ENCODE measurements at regions not wholly inside any gene's neighbourhood (a gene's known extent, or its start where the extent isn't known, plus 50 kb on each side); places are given as distances from the start of the nearest gene placed in this dataset.
"Not testable (repeated sequence)": the region's sequence is repeated elsewhere in the genome, so short reads cannot be mapped to it uniquely, and the experiment has no call there.

DNA sequence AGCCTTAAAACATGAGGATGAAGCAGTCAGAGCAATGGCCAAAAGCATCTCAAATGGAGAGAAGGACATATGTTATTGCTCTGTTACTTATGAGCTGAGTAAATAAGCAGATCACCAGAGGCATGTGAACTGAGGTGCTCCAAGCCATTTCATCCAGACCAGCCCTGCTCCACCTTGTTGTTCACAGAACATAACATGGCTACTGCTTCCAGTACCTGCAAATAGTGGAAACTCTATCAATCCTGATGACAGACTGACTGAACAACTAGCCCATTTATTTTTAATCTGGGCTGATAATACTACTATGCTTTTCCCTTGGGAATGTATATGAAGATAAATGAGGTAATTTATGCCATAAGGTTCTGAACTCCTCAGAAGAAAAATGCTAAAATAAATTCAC lies 1164.7 kb downstream of the FAM181B start:
- TF ChIP-seq, protein P1, sequence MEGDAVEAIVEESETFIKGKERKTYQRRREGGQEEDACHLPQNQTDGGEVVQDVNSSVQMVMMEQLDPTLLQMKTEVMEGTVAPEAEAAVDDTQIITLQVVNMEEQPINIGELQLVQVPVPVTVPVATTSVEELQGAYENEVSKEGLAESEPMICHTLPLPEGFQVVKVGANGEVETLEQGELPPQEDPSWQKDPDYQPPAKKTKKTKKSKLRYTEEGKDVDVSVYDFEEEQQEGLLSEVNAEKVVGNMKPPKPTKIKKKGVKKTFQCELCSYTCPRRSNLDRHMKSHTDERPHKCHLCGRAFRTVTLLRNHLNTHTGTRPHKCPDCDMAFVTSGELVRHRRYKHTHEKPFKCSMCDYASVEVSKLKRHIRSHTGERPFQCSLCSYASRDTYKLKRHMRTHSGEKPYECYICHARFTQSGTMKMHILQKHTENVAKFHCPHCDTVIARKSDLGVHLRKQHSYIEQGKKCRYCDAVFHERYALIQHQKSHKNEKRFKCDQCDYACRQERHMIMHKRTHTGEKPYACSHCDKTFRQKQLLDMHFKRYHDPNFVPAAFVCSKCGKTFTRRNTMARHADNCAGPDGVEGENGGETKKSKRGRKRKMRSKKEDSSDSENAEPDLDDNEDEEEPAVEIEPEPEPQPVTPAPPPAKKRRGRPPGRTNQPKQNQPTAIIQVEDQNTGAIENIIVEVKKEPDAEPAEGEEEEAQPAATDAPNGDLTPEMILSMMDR (IDR thresholded peaks at IDR 0.05; ENCODE audit: insufficient read depth, low read depth, low read length) = no peak
- ChIA-PET CTCF (no interaction called here), POLR2A (no interaction called here)
- H3K4me3 ChIP-seq (ENCODE audit: low read depth, low read length) = no peak overlapping the region
- no peak for DNase-seq (ENCODE audit: low read depth)
- H3K36me3 ChIP-seq (ENCODE audit: control insufficient read depth, insufficient read depth, low read length) = no peaks in the 10 kb centered on the region
- H3K27me3 ChIP-seq (ENCODE audit: control insufficient read depth, insufficient read depth, low read length) = no peaks in the 10 kb centered on the region

DNA sequence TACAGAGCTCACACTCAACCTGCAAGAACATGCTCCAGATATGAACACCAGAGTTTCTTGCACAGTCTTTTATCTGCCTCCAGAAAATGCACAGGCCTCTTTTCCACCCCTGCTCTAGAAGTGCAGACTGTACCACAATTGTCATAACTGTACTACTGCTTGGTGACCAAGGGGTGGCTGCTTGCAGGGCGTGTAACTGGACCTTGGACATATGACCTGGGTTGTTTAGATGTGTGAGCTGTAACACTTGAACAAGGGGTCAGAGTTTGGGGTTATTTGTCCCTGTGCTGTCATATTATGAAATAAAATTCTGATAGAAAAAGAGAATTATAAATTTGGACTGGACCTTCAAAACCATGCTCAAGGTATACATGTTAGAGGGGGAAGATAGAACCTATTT lies 1185.5 kb downstream of the FAM181B start:
- H3K36me3 ChIP-seq (ENCODE audit: control insufficient read depth, insufficient read depth, low read length) = no peaks in the 10 kb centered on the region
- POLR2A ChIA-PET = no interaction called here
- CTCF ChIA-PET = no interaction called here
- DNase-seq (ENCODE audit: low read depth) = no peak
- H3K4me3 ChIP-seq (ENCODE audit: low read depth, low read length) = no peak overlapping the region
- H3K27me3 ChIP-seq (ENCODE audit: control insufficient read depth, insufficient read depth, low read length) = no peaks in the 10 kb centered on the region
- TF ChIP-seq, protein P1 (IDR thresholded peaks at IDR 0.05; ENCODE audit: insufficient read depth, low read depth, low read length) = no peak

DNA sequence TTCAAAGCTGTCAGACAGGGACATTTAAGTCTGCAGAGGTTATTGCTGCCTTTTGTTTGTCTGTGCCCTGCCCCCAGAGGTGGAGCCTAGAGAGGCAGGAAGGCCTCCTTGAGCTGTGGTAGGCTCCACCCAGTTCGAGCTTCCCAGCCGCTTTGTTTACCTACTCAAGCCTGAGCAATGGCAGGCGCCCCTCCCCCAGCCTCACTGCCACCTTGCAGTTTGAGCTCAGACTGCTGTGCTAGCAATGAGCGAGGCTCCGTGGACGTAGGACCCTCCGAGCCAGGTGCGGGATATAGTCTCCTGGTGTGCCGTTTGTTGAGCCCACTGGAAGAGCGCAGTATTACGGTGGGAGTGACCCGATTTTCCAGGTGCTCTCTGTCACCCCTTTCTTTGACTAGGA lies 1193.9 kb downstream of the FAM181B start:
- H3K36me3 ChIP-seq (ENCODE audit: control insufficient read depth, insufficient read depth, low read length); DNase-seq (ENCODE audit: low read depth); H3K4me3 ChIP-seq (ENCODE audit: low read depth, low read length); CTCF ChIA-PET; H3K27me3 ChIP-seq (ENCODE audit: control insufficient read depth, insufficient read depth, low read length); POLR2A ChIA-PET: not testable (repeated sequence)

DNA sequence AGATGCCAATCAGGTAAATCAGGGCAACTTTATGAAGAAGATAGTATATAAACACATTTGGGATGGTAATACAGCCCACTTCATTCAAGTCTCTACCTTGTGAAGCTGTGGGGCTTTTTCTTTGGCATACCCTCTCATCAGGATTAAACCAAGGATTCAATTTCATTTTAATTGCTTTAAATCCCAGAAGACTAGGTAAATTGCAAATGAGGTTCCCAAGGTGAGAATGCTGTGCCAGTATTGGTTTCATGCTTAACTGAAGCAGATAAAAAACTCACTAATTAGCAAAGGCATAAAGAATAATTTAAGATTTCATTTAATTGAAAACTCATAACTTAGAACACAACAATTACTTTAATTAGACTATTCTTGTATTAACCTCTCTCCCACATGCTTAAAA lies 1218.1 kb downstream of the FAM181B start:
- TF ChIP-seq, protein P1 (IDR thresholded peaks at IDR 0.05; ENCODE audit: insufficient read depth, low read depth, low read length) = no peak
- no peaks in the 10 kb centered on the region for H3K27me3 ChIP-seq (ENCODE audit: control insufficient read depth, insufficient read depth, low read length)
- DNase-seq (ENCODE audit: low read depth) = no peak
- no peaks in the 10 kb centered on the region for H3K36me3 ChIP-seq (ENCODE audit: control insufficient read depth, insufficient read depth, low read length)
- H3K4me3 ChIP-seq (ENCODE audit: low read depth, low read length) = no peak overlapping the region
- ChIA-PET POLR2A (no interaction called here), CTCF (no interaction called here)

DNA sequence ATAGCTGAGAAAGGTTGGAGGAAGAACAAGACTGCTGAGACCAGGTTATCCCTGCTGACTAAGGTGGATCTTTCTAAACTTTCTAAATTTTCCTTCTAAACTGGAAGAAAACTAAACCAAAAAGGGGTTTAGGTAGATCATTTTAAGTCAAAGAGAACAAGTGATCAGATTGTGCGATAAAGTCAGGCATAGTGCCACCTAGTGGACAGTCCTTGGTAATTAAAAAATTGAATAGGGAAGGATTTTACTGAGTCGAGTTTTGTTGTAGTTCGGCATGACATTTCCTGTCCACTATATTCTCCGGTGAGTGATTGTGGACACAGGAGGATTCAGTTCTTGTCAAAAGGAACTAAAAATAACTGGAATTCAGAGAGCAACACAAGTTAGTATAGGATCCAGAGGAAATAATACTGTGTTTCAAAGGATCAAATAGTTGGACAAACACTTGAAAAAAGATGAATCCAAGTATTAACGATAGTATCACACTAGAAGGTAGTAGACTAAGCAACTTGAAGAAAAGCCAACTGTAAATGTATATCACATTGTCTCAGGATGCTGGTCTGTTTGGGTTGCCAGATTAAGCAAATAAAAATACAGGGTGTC lies 1236.4 kb downstream of the FAM181B start:
- ChIA-PET POLR2A (no interaction called here), CTCF (no interaction called here)
- TF ChIP-seq, protein P1 (IDR thresholded peaks at IDR 0.05; ENCODE audit: insufficient read depth, low read depth, low read length) = 0 out of 2 replicates have a peak, but pooled peaks have one; percentile 23
- Histone ChIP-seq H3K36me3 (ENCODE audit: control insufficient read depth, insufficient read depth, low read length) (no peaks in the 10 kb centered on the region), H3K27me3 (ENCODE audit: control insufficient read depth, insufficient read depth, low read length) (no peaks in the 10 kb centered on the region), H3K4me3 (ENCODE audit: low read depth, low read length) (no peak overlapping the region)
- DNase-seq (ENCODE audit: low read depth) = no peak

DNA sequence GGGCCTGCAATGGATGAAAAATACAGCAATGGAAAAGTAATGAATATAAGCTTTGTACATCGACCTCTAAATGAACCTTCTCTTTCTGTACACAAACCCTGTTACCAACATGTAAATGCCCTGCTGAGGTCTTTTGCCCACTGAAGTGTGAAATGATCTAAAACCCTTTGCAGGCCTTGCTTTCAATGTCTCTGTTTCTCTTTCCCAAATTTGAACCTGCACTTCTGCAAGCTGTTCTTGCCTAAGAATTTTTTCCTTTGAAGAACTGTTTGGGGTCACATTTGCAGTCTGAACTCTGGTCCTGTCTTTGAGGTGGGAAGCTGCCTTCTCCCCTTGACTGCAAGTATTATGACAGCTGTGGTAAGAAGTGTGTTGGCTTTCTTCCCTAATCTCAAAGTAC lies 1237.1 kb downstream of the FAM181B start:
- CTCF ChIA-PET = no interaction called here
- TF ChIP-seq, protein P1 (IDR thresholded peaks at IDR 0.05; ENCODE audit: insufficient read depth, low read depth, low read length) = no peak
- H3K27me3 ChIP-seq (ENCODE audit: control insufficient read depth, insufficient read depth, low read length) = no peaks in the 10 kb centered on the region
- no peaks in the 10 kb centered on the region for H3K36me3 ChIP-seq (ENCODE audit: control insufficient read depth, insufficient read depth, low read length)
- no peak for DNase-seq (ENCODE audit: low read depth)
- no peak overlapping the region for H3K4me3 ChIP-seq (ENCODE audit: low read depth, low read length)
- POLR2A ChIA-PET = no interaction called here
